Fibroblast of skin of left biceps (primary cell): ENCODE measurements at regions not wholly inside any gene's neighbourhood (a gene's known extent, or its start where the extent isn't known, plus 50 kb on each side); places are given as distances from the start of the nearest gene placed in this dataset.

Source experiments
- DNase-seq, 2 experiments: peaks; one replicate each; pipeline ENCODE4 v3.0.0-alpha.2; 2013; ENCODE audit warnings: low read depth in 2 of 2

DNA sequence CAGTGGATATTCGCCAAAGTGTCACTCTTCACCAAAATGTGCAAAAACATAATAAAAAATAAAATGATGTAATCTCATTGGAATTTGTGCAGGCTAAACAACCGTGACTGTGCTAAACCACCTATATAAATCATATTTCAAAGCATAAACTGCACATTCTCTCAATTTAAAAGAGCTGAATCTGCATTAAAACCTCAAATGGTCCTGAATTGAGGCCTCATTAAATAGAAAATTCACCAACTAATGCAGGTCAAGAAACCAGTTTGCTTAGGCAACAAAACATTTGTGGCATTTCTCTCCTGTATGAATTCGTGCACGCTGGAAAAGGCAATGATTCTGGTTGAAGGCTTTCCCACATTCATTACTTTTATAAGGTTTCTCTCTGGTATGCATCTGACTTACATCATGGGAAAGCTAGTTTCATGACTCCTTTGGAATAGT, 80.1 kb upstream of the IFNG-AS1 start:
- peak; percentile 71 to 79 for DNase-seq

DNA sequence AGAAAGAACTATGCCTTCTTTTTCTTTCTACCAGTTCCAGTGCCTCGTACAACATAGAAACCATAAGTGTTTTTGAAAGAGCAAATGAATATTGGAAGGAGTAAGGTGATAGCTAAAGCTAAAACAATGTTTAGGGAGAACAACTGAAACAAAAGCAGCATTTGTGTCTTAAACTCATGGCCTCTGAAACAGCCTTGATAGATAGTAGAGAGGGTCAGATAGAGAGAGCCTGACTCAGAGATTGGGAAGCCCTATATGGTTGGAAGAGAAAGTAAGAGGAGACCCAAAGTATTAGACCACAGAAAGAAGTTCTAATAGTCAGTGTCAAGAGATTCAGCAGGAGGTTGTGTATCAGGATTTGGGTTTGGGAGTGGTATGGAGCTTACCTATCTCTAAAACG, 79.6 kb upstream of the IFNG-AS1 start:
- no peak for DNase-seq

DNA sequence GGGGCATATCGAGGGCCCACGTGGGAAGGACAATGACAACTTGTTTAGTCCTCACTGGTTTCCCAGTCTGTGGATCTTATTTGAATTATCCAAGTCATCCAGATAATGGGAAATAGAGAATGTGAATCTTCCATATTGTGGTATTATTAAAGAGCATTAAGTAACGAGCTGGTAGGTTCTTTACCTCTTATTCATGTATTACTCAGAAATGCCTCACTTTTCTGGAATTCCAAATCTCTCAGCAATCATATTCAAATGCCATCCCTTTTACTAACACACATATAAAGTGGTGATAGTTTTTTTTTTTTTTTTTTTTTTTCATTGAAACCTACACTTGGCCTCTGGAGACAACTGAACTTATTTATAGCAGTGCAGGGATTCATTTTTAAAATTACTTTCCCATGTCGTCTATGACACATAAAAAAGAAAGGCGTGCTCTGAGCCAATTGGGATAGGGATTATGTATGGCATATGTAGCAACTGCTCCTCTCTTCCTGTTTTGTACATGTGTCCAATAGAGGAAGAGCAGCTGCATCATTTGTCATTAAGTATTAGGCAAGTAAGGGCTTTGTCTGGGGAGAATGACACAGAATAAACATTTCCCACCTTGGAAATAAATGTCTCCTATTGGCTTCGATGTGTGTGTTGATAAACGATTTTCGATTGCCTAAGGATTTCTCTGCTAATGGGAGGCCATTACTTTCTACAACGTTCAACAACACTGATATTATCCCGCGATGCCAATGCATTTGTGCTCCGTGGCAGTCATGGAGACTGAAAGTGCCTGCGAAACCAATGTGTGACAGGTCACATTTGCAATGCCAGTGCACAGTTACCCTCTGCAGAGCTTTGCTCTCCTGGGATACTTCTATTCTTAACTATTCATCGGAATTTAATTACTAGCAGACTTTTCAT, 78.6 kb upstream of the IFNG-AS1 start:
- DNase-seq, result peak; percentile 96 to 98

DNA sequence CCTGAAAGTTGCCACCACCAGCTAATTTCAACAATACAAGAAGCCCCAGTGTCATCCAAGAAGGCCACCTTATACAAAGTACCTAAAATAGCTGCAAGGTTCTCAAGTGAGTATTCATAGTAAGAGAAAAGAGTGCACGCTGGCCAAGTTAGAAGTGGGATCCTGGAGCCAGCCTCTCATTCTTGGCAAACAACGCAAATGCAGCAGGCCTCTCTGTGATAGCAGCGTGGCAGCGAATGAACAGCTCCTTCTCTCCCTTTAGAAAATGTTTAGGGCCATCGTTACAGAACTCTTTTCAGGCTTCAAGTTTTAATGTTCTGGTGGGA, 78.0 kb upstream of the IFNG-AS1 start:
- DNase-seq, result no peak

DNA sequence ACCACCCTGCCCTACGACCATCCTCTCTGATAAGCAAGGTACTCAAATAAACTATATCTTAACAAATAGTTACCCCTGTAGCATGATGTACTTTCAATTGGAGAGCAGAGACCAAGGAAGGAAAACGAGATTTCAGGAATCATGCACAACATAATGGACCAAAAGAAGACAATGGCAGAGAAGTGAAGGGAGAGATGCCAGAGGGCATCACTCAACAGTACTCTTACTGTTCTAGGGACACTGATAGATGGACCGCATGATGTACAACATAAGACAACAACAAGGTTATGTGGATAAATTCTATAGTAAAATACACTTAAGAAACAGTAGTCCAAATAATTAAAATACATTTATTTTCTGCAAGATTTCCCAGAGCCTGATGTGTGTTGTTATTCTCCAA, 77.5 kb upstream of the IFNG-AS1 start:
- no peak for DNase-seq

DNA sequence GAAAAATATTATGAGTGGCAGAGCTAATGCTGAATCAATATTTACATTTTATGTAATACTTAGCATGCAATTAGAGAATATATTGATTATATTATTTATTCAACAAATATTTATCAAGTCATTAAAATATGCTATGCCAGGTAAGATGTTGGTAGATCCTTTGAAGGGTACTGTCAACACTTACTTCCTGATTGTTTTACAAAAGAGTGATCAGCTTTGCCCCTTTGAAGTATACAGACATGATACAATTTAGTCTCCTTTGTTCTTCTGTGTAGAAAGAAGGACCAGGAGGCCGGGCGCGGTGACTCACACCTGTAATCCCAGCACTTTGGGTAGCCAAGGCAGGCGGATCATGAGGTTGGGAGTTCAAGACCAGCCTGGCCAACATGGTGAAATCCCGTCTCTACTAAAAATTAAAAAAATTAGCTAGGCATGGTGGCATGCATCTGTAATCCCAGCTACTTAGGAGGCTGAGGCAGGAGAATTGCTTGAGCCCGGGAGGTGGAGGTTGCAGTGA, 73.9 kb upstream of the IFNG-AS1 start:
- no peak for DNase-seq

DNA sequence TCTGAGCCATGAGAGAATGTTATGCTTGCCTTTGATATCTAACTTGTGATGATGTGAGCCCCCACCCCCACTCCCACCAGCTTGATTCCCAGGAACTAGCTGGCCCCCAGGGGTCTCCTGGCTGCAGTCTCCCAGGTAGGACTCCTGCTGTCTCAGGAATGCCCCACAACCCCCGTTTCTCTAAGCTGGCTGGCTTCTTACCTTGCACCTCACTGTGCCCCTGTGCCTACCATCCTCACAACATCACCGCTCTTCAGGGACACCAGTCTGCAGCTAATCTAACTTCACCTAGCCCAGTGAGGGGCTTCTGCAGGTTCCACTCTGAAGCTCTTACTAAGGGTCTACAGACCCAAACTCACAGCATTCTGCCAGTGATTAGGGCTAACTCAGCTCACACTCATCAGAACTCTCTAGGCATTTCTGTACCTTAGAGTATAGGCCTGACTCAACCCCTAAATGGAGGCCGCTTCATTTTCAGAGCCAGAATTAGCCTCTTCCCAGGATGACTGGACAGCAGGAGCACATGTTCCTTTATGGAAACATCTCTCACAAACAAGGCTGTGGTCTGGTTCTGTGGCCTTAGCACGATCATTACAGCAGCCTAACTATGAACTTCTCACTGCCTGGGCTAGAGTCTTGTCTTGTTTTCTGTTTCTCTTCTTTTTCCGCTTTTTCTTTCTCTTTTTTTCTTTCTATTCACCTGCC, 72.8 kb upstream of the IFNG-AS1 start:
- no peak for DNase-seq

DNA sequence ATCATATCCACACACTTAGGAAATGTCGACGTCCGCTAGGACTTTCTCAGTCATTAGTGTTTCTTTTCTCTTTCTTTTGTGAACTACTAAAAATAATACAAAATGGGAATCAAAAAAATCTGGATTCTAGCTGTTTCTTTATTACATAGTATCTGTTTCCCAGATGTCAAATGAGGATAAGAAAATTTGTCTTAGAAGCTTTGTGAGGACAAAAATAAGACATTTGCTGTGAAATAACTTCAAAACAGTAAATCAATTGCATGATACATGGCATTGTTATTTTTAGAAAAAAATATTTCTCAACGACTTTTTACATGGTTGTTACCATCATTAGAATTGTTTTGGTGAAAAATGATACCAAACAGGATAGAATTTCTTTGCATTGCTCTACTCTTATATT, 71.4 kb upstream of the IFNG-AS1 start:
- no peak for DNase-seq

DNA sequence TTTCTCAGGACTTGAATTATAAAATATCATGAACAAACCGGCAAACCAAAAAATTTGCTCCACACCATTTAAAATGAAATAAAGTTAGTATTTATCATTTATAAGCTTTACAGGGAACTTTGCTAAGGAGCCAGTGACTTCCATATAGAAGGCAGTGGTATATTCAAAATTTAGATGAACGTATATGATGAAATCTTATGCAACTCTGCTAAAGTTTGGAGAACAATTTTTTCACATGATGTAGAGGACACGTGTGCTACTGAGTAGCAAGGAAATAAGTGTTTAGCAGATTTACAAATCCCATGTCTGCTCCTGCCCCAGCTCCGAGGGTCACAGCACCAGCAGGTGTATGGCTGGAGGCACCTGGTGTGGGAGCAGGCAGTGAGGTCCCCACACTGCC, 70.8 kb upstream of the IFNG-AS1 start:
- no peak for DNase-seq

DNA sequence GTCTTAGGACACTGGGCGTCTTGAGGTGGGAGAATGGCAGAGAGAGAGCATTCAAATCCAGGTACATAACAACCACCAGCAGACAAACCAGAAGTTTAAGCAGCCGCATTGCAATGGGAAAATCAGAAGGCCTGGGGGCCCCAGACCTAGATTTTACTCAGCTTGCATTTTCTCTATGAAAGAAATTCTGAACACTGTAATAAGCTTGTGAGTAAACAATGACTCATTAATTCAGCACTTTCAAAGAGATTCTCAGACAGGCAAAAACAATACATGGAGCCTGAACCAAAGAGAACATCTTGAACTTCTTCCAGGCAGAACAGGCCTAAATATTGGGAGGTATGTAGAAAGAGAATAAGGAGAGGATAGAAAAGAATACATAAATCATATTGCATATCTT, 69.8 kb upstream of the IFNG-AS1 start:
- no peak for DNase-seq

DNA sequence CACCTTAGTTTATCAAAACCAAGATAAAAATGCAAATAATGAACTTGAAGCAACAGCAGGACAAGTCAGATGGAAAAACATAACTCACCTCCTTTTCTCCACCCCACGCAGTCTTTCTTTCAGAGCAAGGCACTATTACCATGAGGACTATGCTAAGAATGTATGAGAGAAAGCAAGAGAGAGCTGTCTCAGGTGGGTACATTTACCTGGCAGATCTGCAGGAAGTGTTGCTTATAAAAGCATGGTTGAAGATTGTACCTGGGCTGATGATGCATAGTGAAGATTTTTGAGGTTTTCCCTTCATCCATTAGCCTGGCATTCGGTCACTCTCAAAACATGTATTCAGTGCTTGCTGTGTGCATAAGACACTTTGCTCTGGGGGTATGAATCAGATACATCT, 68.8 kb upstream of the IFNG-AS1 start:
- DNase-seq, result no peak

DNA sequence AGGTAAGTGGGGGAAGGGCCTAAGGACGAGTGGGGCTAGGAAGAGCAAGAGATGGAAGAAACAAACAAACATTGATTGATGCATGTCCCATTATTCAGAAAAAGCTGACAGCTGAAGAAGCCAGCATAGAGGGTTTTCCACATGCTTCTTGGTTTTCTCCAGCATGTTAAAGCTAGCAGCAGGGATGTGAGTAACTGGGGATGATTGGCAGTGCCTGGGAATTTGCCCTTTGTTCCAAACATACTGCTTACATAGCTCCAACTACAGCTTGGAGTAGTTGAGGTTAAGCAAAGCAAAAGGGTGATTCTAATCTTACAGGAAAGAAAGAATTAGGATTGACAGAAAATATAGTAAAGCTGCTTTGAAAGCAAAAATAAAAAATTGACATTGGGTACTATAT, 68.0 kb upstream of the IFNG-AS1 start:
- DNase-seq, result no peak

DNA sequence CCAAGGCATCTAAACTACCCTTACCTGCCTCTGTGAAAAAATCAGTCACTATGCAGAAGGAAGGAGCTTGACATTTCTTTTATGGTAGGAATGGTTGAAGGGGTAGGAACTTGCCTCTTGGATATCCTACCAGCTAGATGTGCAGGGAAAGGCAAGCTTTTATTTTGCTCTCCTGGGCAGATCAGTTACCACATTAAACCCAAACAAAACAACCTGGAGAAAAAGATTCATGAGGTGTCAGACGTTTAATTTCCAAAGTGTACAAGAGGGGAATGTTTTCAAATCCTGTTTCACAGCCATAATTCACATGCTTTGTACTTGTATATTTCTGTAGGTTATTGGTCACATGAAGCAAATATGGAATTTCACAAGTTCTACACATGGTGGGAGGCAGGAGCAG, 67.0 kb upstream of the IFNG-AS1 start:
- no peak for DNase-seq

DNA sequence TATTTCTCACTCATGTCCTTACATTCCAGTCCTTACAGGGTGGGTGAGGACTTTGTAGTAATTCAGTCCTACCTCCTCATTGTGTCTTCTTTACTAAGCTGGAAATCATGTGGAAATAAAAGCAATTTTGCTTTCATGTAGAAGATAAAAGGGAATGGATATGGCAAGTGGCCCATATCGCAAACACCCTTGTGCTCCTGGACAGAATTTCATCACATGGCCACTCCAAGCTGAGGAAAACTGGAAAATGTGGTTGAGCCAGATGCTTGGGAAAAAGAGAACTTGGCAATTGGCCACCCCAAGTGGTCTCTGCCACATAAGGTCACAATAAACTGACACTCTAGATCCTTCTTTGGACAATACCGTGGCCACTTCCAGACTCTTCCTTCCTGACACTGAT, 64.2 kb upstream of the IFNG-AS1 start:
- DNase-seq, result no peak

DNA sequence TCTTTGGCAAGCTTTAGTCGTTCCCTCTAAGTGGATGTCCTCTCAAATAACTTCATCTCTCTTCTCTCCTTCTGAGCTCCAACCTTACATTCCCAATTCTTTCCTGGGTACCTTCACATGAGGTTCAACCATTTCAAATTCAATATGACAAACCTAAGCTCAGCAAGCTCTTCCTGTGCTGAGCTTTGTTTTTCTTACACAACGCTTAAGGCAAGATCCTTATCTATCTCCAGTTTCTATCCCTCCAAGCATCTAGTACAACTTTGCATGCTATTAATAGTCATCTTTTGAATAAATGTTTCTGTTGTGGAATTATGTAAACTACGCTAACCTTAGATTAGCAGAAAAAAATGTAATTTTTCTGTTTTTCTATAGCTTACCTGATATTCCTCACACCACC, 63.7 kb upstream of the IFNG-AS1 start:
- no peak for DNase-seq

DNA sequence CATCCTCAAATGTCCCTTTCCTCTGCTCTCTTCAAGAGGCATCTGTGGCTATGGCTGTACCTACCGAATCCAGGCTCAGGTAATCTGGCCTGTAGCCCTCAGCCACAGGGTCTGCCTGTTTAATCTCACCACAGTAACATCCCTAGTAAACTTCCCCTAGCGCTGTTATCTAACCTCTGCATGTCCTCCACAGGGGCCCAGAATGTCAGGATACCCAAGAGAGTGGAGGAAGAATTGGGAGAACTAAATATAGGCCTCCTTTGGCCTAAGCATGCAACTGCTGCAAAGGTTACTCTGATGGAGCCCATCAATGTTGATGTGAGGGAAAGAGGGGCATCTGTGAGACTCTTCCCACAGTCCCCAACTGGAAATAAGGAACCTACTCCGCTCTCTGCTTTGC, 63.2 kb upstream of the IFNG-AS1 start:
- DNase-seq, result no peak

DNA sequence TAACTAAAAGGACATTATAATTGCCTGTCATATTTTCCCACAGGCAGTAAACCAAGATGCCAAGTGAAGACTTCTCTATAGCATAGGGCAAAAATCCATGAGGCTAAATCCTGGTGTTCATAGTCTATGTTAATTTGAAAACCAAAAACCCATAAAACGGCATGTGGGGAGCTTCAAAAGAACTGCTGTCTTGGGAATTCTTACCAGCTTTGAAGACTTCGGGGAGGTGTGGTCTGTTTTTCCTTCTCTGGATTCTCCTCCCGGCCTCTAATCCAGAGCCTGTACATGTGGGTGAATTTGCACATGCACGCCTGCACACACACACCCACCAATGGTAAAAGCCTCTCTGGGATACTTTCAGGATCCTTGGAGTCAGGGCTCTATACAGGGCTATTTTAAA, 61.9 kb upstream of the IFNG-AS1 start:
- no peak for DNase-seq

DNA sequence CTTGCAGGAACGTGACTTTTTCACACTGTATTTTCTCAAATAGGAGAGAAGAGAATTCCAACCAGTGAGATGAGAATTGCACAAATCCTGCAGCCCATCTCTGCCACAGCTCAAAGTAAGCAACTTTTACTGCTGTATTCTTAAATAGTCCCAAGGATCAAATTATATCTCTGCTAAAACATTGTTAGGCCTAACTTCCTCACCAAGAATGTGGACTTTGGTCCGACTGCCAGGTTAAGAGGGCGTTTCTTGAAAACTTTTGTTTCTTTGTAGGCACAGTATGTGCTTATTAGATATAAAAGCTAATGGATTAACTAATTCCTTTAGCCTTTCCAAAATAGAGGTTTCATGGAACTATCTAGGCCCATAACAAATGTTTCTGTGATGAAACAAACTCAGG, 61.4 kb upstream of the IFNG-AS1 start:
- no peak for DNase-seq

DNA sequence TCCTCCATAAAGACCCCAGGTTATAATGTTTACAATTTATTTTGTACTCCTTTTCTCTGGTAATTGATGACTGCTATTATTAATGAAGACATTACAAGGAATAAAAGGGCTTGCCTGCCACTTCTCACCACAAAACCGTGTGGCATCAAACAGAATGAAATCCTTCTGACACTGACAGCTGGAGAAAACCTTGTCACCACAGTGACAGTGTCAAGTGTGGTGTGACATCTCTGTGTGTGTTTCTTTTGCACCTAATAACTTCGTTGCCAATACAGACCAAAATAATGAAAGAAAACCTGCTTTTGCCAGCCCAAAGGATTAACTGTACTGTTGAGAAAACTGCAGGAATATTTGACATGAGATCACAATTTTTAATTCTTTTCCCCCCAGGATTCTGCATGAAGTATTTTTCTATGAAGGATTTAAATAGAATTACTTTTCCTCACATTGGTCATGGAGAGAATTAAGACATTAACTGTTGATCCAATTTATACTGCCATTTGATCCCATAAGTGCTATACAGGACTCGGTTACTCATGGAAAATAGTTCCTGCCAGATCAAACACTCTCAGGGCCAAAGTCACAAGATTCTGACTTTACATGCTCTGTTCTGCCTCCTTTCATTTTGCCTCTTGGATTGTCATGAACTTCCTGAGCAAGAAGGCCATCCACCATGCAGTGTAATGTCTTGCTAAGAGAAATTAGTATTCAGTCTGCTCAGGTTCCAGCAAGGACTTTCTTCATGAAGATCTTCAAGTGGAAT, 60.4 kb upstream of the IFNG-AS1 start:
- no peak for DNase-seq

DNA sequence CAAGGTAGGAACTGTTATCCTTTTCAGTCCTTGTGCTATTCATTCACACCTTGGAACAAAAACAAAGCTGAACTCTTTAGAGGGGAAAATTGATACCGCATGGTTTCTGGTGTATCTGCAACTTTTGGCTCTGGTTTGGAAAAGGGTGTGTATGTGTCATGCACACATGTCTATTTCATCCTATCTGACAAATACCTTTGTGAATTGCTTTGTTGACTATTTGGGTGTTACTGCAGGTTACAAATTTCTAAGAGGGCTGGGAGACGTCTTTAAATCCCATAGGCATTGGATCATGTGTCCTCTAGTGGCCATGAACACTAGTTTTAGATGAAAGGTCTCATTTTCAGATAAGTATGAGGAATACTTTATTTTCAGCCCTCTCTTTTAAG, 59.9 kb upstream of the IFNG-AS1 start:
- no peak for DNase-seq

DNA sequence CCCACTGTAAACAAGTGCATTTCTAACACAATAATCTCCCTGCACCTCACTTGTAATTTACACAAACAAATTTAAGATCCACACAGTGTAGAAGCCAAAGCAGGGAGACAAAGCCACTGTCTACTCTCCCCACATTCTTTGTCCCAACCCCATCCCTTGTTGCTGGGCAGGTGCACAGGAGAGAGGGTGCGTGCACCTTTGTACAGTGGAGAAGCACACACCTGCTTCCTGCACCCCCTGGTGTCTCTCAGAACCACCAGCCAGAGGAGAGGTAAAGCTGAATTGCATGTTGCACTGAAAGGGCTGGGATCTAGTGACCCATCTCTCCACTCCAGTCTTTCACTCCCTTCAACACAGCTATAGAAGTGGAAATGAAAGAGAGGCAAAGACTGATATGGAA, 51.4 kb upstream of the IFNG-AS1 start:
- DNase-seq, result no peak
